ENCODE measurements at regions not wholly inside any gene's neighbourhood (a gene's known extent, or its start where the extent isn't known, plus 50 kb on each side); places are given as distances from the start of the nearest gene placed in this dataset.

DNA sequence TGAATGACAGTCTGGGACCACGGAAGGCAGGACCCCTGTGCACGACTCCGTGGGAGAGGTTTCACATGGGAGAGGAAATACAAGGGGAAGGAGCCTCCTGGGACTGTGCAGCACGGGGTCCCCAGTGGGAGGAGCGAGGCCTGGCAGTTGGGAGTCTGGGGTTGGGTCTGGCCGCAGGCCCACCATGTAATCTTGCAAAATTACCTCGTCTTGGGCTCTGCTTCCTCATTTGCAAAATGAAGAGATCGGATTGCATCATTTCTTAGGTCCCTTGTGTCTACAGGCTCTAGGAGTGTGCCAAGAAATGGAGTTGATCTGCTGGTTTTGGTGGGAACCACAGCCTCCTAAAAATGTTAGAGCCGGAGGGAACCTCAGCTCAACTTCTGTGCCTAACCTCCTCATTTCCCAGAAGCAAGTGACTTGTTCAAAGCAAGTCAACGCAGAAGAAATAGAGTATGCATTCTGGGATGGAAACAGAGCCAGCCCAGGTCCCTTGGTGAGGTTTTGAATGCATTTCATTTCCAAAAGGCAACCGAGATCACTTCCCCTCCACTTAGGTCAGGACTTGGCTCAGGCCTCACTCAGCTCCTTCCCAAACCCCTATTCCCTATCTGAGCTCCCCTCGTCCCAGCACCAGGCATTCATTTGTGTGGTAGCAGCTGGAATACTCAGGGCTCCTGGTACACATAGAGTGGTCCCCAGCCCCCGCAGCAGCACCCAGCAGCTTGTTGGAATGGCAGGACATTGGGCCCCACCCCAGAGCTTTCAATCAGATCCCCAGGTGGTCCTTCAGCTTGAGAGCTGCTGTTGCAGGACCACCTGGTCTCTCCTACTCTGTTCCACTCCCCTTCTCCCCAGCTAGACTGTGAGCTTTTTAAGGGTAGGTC lies 267.7 kb downstream of the XXYLT1 start:
- H3K27ac ChIP-seq: peak overlapping the region; percentile 16
- TF ChIP-seq, protein P1, sequence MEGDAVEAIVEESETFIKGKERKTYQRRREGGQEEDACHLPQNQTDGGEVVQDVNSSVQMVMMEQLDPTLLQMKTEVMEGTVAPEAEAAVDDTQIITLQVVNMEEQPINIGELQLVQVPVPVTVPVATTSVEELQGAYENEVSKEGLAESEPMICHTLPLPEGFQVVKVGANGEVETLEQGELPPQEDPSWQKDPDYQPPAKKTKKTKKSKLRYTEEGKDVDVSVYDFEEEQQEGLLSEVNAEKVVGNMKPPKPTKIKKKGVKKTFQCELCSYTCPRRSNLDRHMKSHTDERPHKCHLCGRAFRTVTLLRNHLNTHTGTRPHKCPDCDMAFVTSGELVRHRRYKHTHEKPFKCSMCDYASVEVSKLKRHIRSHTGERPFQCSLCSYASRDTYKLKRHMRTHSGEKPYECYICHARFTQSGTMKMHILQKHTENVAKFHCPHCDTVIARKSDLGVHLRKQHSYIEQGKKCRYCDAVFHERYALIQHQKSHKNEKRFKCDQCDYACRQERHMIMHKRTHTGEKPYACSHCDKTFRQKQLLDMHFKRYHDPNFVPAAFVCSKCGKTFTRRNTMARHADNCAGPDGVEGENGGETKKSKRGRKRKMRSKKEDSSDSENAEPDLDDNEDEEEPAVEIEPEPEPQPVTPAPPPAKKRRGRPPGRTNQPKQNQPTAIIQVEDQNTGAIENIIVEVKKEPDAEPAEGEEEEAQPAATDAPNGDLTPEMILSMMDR (conservative IDR thresholded peaks at IDR 0.05): no peak
- TF ChIP-seq ZFX (IDR thresholded peaks at IDR 0.05): no peak

DNA sequence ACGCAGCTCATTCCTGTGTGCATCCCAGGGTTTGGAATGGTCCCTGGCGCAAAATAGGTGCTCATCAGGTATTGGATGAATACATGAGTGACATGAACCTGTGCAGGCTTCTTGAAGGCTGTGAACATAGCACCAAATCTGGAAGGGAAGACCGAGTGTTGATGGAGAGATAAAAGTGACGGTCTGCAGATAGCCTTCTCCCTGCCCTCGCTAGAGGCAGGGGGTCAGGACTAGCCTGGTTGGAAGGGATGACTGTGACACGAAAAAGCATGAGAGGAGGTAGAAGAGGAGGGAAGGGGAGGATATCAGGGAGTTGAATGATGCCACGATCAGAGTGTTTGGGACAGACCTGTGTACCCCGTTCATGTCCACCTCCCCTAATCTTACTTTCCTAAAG lies 267.1 kb downstream of the XXYLT1 start:
- no peak for TF ChIP-seq ZFX (IDR thresholded peaks at IDR 0.05)
- TF ChIP-seq, protein P1 (conservative IDR thresholded peaks at IDR 0.05): no peak
- H3K27ac ChIP-seq: peak overlapping the region; percentile 16; the same call in 1 of the 2 replicates

DNA sequence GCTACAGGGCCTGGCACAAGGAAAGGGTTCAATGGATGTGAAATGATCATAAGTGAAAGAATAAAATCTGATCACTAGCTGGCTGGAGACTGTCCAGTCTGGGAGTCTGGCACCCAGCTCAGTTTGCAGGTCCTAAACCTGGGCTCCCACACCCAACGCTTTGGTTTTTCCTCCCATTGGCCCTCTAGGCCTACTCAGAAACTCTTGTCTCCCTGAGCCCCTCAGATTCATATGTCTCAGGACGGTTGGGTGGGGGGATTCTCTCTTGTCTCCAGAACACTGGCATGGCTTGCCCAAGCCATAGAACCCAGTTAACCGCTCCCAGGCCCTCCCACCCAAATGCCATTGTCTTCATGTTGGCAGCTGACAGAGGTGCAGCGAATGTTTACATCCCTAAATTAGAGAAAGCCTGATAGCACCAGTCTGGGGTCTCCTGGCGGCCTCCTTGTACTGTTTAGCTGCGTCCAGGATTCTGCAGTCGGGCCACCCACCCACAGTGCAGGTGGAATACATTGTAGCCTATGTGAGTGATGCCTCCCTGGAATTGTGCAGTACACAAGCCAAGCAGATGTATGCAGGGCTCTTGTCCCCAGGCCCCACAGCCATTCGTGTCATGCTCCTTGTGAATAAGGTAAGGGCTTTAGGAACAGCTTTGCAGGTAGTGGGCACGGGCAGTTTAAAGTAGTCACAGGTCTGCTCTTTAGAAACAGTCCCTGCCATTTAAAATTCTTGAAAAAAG lies 266.3 kb downstream of the XXYLT1 start:
- no peak for TF ChIP-seq ZFX (IDR thresholded peaks at IDR 0.05)
- TF ChIP-seq, protein P1 (conservative IDR thresholded peaks at IDR 0.05): no peak
- H3K27ac ChIP-seq: no peak overlapping the region

DNA sequence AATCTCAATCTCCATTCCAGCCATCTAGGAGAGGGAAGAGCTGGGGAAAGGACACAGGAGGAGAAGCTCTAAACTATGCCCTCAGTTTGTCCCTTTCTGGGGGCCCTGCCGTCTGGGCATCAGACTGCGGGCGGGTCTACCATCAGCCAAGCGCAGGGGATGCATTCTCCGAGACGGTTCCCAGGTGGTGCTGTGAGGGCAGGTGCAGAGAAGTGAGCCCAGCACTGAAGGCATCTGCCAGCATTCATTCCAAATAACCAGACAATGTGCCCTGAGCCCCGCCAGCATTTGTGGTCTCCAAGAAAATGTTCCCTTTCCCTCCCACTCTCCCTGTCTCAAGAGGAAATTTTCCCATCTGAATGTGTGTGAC lies 265.7 kb downstream of the XXYLT1 start:
- H3K27ac ChIP-seq: no peak overlapping the region
- no peak for TF ChIP-seq ZFX (IDR thresholded peaks at IDR 0.05)
- TF ChIP-seq, protein P1 (conservative IDR thresholded peaks at IDR 0.05): no peak

DNA sequence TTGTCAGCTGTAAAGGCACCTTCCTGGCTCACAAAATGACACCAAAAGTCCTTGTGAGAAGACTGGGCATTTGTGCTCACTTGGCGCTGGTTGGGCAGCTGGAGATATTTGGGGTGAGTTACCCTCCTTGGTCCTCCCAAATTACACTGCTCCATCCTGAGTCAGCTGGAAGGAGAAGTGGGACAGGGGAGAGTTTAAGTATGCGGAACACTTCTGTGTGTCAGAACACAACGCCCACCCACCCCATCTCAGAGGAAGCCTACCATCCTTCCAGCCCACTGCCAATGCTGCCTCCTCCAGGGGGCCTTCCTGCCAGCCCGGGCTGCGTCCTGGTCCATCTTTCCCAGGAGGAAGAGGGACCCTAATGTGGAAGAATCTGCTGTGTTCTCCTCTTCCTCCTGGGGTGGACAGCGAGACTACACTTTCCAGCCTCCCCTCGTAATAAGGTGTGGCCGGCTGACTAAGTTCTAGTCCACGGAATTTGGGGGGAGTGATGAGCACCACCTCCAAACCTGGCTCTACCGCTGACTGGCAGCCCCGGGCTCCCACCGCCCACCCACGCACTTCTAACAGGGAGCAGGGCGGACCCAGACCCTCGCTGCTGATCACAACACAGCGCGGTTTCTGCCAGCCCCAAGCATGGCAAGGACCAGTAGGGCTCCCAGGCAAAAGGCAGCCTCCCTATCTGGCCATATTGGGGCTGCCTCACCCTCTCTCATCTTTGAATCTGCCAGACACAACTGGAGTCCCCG lies 265.0 kb downstream of the XXYLT1 start:
- TF ChIP-seq, protein P1 (conservative IDR thresholded peaks at IDR 0.05): no peak
- TF ChIP-seq ZFX (IDR thresholded peaks at IDR 0.05): no peak
- no peak overlapping the region for H3K27ac ChIP-seq

DNA sequence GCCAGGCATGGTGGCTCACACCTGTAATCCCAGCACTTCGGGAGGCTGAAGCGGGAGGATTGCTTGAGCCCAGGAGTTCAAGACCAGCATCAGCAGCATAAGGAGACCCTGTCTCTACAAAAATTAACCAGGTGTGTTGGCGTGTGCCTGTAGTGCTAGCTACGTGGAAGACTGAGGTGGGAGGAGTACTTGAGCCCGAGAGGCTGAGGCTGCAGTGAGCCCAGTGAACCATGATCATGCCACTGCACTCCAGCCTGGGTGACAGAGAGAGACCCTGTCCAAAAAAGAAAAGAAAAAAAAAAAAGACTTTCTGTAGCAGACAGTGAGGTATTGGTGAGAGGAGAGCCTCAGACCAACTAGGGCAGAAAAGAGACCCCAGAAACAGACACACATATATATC lies 263.8 kb downstream of the XXYLT1 start:
- TF ChIP-seq, protein P1 (conservative IDR thresholded peaks at IDR 0.05): no peak
- no peak for TF ChIP-seq ZFX (IDR thresholded peaks at IDR 0.05)
- H3K27ac ChIP-seq: no peak overlapping the region

Data from C4-2B (cell line).